ENCODE measurements at regions not wholly inside any gene's neighbourhood (a gene's known extent, or its start where the extent isn't known, plus 50 kb on each side); places are given as distances from the start of the nearest gene placed in this dataset.
"Not testable (repeated sequence)": the region's sequence is repeated elsewhere in the genome, so short reads cannot be mapped to it uniquely, and the experiment has no call there.

DNA sequence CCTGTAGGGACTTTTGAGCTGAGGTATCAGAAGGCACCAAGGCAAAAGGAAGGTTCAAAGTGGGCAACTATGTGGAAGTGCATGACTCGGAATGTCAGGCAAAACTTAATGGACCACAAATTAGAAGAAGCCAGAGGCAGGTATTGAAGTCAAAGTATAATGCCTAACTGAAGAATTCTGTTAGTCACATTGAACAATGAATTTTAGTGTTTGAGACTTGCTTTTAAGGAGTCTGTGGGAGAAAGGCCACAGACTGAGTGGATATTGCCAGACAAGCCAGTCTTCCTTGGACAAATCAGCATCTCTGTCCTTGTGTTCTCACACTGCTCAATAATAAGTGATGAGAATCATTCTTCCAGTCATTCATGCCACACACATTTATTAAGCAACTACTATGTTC lies 498.9 kb downstream of the STK39 start:
- no peak for DNase-seq (ENCODE audit: low spot score)

DNA sequence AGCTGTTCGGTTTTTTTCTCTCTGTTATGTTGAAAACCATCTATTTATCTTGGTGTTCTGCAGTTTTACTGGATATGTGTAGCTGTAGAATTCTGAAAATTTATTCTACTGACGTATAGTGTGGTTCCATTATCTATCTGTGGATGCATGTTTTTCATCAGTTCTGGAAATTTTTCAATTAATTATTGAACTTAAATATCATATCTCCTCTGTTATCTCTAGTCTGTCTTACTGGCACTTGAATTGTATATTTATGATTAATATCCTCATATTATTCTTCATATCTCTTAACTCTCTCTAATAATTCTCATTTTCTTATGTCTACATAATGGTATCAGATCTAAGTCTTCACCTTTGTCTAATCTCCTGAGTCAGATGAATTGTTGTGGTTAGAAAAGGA lies 501.7 kb downstream of the STK39 start:
- DNase-seq (ENCODE audit: low spot score) = no peak

DNA sequence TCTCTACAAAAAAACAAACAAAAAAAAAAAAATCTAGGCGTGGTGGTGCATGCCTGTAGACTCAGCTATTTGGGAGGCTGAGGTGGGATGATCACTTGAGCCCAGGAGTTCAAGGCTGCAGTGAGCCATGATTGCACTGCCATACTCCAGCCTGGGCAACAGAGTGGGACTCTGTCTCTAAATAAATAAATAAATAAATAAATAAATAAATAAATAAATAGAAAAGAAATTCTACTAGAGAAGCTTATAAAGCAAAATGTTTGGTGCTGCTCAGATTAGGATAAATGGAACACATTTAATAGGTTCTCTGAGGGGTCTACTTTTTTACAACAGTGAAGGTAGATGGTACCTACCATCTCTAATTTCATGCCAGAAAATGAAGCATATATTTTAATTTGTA lies 507.5 kb downstream of the STK39 start:
- DNase-seq (ENCODE audit: low spot score) = not testable (repeated sequence)

- no peak for DNase-seq (ENCODE audit: low spot score)
Observed at GRCh38 chr2:167733747-167734146, 513.6 kb downstream of the STK39 start.

- no peak for DNase-seq (ENCODE audit: low spot score)
Observed at GRCh38 chr2:167732326-167732725, 515.1 kb downstream of the STK39 start.

DNA sequence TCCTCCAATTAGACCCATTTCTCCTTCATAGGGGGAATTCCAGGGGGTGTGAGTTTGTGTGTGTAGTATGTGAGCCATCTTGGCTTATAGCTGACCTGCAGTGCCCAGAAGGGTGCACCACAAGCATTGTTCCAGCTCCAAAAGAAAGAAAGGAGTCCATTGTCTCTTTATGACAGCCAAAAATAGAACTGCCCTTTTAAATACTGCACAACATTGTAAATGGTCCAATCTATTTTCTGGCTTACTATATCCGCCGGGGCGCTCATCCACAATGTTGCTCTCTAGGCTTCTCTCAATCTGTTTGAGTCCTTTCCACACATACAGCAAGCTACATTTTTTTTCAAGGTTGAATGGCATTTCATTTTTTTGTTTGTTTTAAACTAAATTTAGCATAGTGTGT lies 517.5 kb downstream of the STK39 start:
- DNase-seq (ENCODE audit: low spot score) = no peak

- DNase-seq (ENCODE audit: low spot score) = no peak
Observed at GRCh38 chr2:167726788-167727187, 520.6 kb downstream of the STK39 start.

- DNase-seq (ENCODE audit: low spot score) = no peak
Observed at GRCh38 chr2:167721593-167721992, 525.8 kb downstream of the STK39 start.

GRCh38 chr2:167719410-167719809 lies 528.0 kb downstream of the STK39 start:
- DNase-seq (ENCODE audit: low spot score) = no peak

GRCh38 chr2:167718560-167718959 lies 528.8 kb downstream of the STK39 start:
- DNase-seq (ENCODE audit: low spot score) = no peak

DNA sequence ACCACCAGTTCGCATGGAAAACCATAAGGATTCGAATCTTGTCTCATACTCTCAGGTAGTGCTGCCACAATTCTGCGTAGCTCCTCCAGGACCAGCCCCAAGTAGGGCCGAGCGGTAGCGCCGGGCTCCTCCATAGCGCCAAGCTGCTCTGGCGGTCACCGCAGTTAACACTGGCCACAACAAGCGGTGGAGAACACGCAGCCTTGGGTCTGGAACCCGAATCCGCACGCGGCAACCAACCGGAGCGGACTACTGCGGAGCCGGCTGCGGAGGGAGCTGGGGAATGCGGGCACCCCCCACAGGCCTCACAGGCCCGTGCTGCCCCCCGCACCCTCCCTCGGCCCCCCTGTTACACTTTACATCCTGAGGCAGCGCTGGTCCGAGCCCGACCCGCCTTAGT lies 531.5 kb downstream of the STK39 start:
- no peak for DNase-seq (ENCODE audit: low spot score)

GRCh38 chr2:167715498-167715897 lies 531.9 kb downstream of the STK39 start:
- DNase-seq (ENCODE audit: low spot score) = not testable (repeated sequence)

GRCh38 chr2:167712275-167712674 lies 535.1 kb downstream of the STK39 start:
- no peak for DNase-seq (ENCODE audit: low spot score)

DNA sequence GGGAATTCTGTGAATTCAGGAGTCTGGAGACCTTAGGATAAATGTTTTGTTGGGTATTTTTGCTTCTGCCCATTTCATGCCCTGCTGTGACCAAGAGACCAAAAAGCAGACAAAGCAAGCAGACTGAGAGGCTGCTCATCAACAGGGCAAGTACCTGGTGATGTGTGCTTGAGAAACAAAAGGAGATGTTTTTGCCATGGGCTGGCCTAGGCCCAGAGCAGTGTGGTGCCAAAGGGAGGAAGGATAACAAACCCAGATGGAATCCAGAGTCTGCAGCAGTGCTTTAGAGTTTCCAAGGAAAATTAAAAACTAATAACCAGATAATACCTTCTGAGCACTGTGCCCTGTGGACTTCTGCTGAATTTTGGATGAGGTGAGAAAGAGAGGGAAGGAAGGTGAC lies 538.4 kb downstream of the STK39 start:
- no peak for DNase-seq (ENCODE audit: low spot score)

GRCh38 chr2:167706800-167707199 lies 540.6 kb downstream of the STK39 start:
- DNase-seq (ENCODE audit: low spot score) = no peak

DNA sequence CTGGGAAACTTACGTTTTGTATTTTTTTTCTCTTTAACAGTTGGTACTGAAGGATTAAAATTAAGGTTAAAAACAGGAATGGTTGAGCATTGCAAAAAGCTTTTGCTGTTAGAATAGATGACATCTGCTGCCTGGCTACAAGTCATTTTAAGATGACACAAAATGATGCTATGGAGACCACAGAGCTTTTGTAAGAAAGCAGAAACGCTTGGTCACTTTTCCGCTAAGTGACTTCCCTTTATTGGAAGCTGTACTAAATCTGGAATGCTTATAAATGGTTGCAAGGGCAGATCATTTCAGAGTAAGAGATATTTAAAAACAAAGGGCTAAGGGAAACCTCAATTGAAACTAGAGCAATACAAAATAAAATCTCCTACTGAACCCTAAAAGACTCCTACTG lies 544.0 kb downstream of the STK39 start:
- DNase-seq (ENCODE audit: low spot score) = no peak

GRCh38 chr2:167702227-167702626 lies 545.2 kb downstream of the STK39 start:
- DNase-seq (ENCODE audit: low spot score) = no peak

DNA sequence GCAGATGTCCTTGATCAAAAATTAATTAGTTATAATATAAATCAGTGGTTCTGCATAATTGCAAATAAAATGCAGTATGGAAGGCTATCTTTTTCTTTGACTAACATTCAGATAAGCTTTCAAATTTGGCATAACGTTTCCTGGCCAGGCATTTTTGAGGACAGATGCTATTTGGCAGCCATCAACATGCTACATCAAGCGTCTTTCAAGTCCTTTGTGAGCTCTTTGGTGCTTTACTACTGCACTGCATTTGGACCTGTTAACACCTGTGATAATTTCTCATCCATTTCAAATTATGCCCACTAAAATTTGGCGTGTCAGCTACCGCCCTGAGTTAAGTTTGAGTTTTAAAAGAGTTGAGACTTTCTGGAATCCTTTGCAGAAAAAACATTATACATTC lies 545.7 kb downstream of the STK39 start:
- no peak for DNase-seq (ENCODE audit: low spot score)

DNA sequence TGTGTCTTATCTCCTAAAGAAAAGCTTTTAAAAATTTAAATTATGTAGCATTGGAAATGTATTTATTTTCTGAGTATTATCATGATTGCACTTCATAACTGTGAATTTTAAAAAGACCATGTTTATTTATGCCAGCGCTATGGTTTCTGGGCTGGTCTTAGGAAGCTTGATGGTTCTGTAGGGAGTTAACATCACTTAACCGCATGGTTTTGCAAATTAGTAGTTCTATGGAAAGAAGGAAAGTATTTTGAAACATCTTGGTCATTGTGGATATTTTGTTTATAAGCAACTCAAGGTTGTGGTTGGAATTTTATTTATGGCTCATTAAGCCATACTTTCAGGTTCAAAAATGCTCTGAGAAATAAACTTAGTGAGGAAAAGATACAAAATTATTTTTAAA lies 549.4 kb downstream of the STK39 start:
- DNase-seq (ENCODE audit: low spot score) = no peak

GRCh38 chr2:167697194-167697593 lies 550.2 kb downstream of the STK39 start:
- DNase-seq (ENCODE audit: low spot score) = no peak

DNA sequence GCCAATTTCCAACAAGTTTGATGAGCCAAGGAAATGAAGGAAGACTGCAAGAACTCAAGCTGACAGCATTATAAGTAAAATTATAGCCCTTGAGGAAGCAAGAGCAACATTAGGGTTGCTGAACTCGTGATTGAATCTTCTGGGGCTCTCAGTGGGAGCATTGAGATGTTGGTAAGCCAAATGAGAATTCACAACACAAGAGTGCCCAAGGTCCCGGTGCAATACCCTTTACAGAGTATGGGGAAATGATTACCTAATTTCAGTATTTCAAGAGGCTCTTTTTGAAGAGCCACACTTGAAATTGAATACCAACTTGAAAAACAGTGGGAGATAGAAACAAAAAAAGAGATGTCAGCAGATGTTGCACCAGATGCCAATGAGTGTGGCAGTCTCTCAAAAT lies 554.5 kb downstream of the STK39 start:
- DNase-seq (ENCODE audit: low spot score) = no peak

- DNase-seq (ENCODE audit: low spot score) = no peak
Observed at GRCh38 chr2:167692191-167692590, 555.2 kb downstream of the STK39 start.

GRCh38 chr2:167689444-167689843 lies 558.0 kb downstream of the STK39 start:
- DNase-seq (ENCODE audit: low spot score) = no peak

GRCh38 chr2:167686691-167687090 lies 560.7 kb downstream of the STK39 start:
- DNase-seq (ENCODE audit: low spot score) = no peak
